SHP77 treated with DMSO at 0.1 percent for 48 hours (cell line): ENCODE measurements at regions not wholly inside any gene's neighbourhood (a gene's known extent, or its start where the extent isn't known, plus 50 kb on each side); places are given as distances from the start of the nearest gene placed in this dataset.

Source experiments
- DNase-seq: peaks from one replicate; lab custom pipeline; 2025; lab: John Stamatoyannopoulos, UW

GRCh38 chr3:16658004-16658924 lies 53.0 kb upstream of the DAZL start:
- DNase-seq = no peak

- DNase-seq = no peak
Observed at GRCh38 chr3:16658925-16659793, 53.9 kb upstream of the DAZL start.

- DNase-seq = no peak
Observed at GRCh38 chr3:16663854-16664712, 58.9 kb upstream of the DAZL start.

- DNase-seq = no peak
Observed at GRCh38 chr3:16665282-16665741, 60.1 kb upstream of the DAZL start.

GRCh38 chr3:16666206-16666605 lies 61.0 kb upstream of the DAZL start:
- DNase-seq = no peak

- DNase-seq = no peak
Observed at GRCh38 chr3:16667633-16668032, 62.4 kb upstream of the DAZL start.

- no peak for DNase-seq
Observed at GRCh38 chr3:16668776-16669545, 63.7 kb upstream of the DAZL start.

- no peak for DNase-seq
Observed at GRCh38 chr3:16670191-16670590, 65.0 kb upstream of the DAZL start.

- no peak for DNase-seq
Observed at GRCh38 chr3:16671690-16672089, 66.5 kb upstream of the DAZL start.

- no peak for DNase-seq
Observed at GRCh38 chr3:16673530-16673929, 68.3 kb upstream of the DAZL start.

- no peak for DNase-seq
Observed at GRCh38 chr3:16675805-16676204, 70.6 kb upstream of the DAZL start.

GRCh38 chr3:16686679-16687078 lies 81.5 kb upstream of the DAZL start:
- no peak for DNase-seq

- DNase-seq = no peak
Observed at GRCh38 chr3:16687221-16687620, 82.0 kb upstream of the DAZL start.

- DNase-seq = no peak
Observed at GRCh38 chr3:16692486-16693344, 87.5 kb upstream of the DAZL start.

GRCh38 chr3:16693820-16694219 lies 88.6 kb upstream of the DAZL start:
- DNase-seq = no peak

GRCh38 chr3:16695710-16696109 lies 90.5 kb upstream of the DAZL start:
- no peak for DNase-seq

- DNase-seq = no peak
Observed at GRCh38 chr3:16697443-16698147, 92.4 kb upstream of the DAZL start.

GRCh38 chr3:16700651-16701050 lies 95.4 kb upstream of the DAZL start:
- DNase-seq = no peak

GRCh38 chr3:16704941-16705340 lies 99.7 kb upstream of the DAZL start:
- no peak for DNase-seq

GRCh38 chr3:16707260-16707659 lies 102.0 kb upstream of the DAZL start:
- DNase-seq = no peak
